ENCODE measurements at regions not wholly inside any gene's neighbourhood (a gene's known extent, or its start where the extent isn't known, plus 50 kb on each side); places are given as distances from the start of the nearest gene placed in this dataset.

GRCh38 chr3:40731445-40731844 is 206.7 kb downstream of the ZNF621 start:
- no peak for TF ChIP-seq EZH2 (IDR thresholded peaks at IDR 0.05)
- TF ChIP-seq POLR2AphosphoS5 (IDR thresholded peaks at IDR 0.05; ENCODE audit: borderline replicate concordance, low read depth, low read length) = no peak

All from SK-N-MC (cell line).